Duodenal mucosa (tissue), 2 donors: ENCODE measurements at regions not wholly inside any gene's neighbourhood (a gene's known extent, or its start where the extent isn't known, plus 50 kb on each side); places are given as distances from the start of the nearest gene placed in this dataset.

Source experiments
- H3K27ac ChIP-seq: one replicate; pipeline ENCODE4 v1.7.0; 2013; ENCODE audit warnings: low read depth, low read length
- H3K27me3 ChIP-seq, 2 donors: one replicate each; pipeline ENCODE4 v1.7.0; 2013; ENCODE audit warnings: low read length in 2 of 2, control low read depth in 1 of 2; ENCODE audit not compliant: insufficient read depth in 2 of 2, control insufficient read depth in 1 of 2
- H3K36me3 ChIP-seq, 2 donors: one replicate each; pipeline ENCODE4 v1.7.0; 2013; ENCODE audit warnings: low read length in 2 of 2, control low read depth in 1 of 2; ENCODE audit not compliant: insufficient read depth in 2 of 2, control insufficient read depth in 1 of 2
- H3K4me1 ChIP-seq, 2 donors: one replicate each; pipeline ENCODE4 v1.7.0; 2013; ENCODE audit warnings: low read length in 2 of 2, control low read depth in 1 of 2; ENCODE audit not compliant: insufficient read depth in 2 of 2, control insufficient read depth in 1 of 2
- H3K4me3 ChIP-seq, 2 donors: one replicate each; pipeline ENCODE4 v1.7.0; 2013; ENCODE audit warnings: low read length in 2 of 2, low read depth in 1 of 2
- H3K9ac ChIP-seq, 2 donors: one replicate each; pipeline ENCODE4 v1.7.0; 2013; ENCODE audit warnings: low read length in 2 of 2, low read depth in 1 of 2
- H3K9me3 ChIP-seq, 2 donors: one replicate each; pipeline ENCODE4 v1.7.0; 2013; ENCODE audit warnings: low read length in 2 of 2, control low read depth in 1 of 2; ENCODE audit not compliant: control insufficient read depth in 1 of 2

DNA sequence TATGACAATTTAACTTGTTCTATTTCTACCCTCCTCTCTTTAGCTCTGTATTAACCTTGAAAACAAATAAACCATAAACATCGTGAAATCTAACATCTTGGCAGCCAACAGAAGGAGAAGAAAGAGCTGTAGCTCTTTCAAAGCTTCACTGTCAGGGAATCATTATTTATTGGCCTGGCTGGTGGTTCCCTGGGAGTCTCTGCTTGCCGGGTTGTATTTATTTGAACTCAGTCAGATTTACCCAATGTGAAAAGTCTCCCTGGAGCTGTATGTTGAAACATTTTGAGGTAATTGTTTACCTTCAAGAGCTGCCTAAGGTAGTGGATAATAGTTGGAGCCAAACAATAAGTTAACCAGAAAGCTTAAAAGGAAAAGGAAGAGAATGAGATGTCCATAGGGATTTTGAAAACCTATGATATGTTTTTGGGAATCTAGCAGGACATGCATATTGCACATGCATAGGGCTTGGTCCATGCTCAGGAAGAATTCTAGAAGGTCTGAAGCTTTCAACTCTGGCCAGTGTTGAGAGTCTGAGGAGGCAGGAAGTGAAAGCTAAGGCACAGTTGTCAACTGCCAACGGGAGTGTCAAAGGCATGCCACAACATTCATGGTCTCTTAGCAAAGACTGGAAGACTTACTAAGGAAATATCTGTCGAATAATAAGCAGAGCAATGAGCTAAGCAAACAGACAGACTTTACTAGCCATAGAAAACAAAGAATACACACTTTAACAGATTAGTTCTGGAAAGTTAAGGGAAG, 621.6 kb downstream of the PCDH7 start:
- peaks cover 2 to 6% of the 10 kb centered on the region in 2 donors for H3K9me3 ChIP-seq
- no peak overlapping the region for H3K4me3 ChIP-seq
- H3K27me3 ChIP-seq: no peaks in the 10 kb centered on the region
- no peak overlapping the region for H3K27ac ChIP-seq
- no peaks in the 10 kb centered on the region for H3K36me3 ChIP-seq
- H3K9ac ChIP-seq: no peak overlapping the region
- no peaks in the 10 kb centered on the region for H3K4me1 ChIP-seq

DNA sequence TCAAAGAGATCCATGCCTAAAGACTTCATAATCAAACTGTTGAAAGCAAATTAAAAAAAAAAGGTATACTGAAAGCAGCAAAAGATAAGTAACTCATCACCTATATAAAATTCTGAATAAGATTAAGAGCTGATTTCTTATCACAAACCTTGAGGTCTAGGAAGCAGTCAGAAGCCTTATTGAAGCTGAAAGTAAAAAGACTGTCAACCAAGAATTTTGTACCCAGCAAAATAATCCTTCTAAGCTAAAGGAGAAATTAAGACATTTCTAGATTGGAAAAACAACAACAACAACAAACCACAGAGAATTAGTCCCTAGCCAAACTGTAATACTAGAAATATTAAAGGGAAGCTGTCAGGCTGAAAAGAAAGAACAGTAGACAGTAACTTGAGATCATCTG, 622.9 kb downstream of the PCDH7 start:
- Histone ChIP-seq H3K9me3 (peaks cover 2 to 6% of the 10 kb centered on the region in 2 donors), H3K4me3 (no peak overlapping the region), H3K4me1 (no peaks in the 10 kb centered on the region), H3K27ac (no peak overlapping the region), H3K36me3 (no peaks in the 10 kb centered on the region), H3K27me3 (no peaks in the 10 kb centered on the region), H3K9ac (no peak overlapping the region)

DNA sequence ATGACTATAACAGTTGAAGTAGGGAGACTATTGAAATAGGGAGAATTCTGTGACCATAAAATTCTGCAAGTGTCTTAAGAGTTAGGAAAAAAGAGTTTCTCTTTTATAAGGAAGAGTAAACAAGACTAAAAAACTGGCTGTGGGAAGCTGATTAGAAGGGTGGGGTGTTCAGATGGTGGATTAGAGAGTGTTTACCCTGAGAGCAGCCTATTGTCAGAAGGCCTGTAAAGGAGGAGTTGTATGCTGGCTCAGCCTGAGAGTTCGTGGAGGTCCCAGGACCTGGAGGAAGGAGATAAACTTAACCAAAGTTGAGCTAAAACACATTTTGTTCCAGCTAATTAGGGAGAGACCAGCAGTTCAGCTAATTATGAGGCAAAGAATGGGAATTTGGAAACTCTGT, 629.7 kb downstream of the PCDH7 start:
- H3K4me1 ChIP-seq: peaks cover 0 to 6% of the 10 kb centered on the region in 2 donors
- H3K27me3 ChIP-seq: no peaks in the 10 kb centered on the region
- H3K9ac ChIP-seq: no peak overlapping the region
- no peaks in the 10 kb centered on the region for H3K36me3 ChIP-seq
- no peak overlapping the region for H3K27ac ChIP-seq
- H3K9me3 ChIP-seq: no peaks in the 10 kb centered on the region
- H3K4me3 ChIP-seq: no peak overlapping the region

DNA sequence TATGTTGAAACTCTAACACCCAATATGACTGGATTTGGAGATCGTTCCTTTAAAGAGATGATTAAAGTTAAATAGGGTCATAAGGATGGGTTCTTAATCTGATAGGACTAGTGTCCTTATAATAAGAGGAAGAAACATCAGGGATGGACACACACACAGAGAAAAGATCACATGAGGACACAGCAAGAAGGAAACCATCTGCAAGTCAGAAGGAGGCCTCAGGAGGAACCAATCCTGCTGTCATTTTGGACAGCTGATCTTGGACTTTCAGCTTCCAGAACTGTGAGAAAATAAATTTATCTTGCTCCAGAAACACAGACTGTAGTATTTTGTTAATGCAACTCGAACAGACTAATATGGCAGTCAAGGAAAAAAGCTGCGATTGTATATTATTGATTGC, 631.5 kb downstream of the PCDH7 start:
- no peak overlapping the region for H3K4me3 ChIP-seq
- no peak overlapping the region for H3K27ac ChIP-seq
- no peaks in the 10 kb centered on the region for H3K27me3 ChIP-seq
- H3K4me1 ChIP-seq: peaks cover 0 to 6% of the 10 kb centered on the region in 2 donors
- H3K9me3 ChIP-seq: no peaks in the 10 kb centered on the region
- H3K36me3 ChIP-seq: no peaks in the 10 kb centered on the region
- no peak overlapping the region for H3K9ac ChIP-seq

DNA sequence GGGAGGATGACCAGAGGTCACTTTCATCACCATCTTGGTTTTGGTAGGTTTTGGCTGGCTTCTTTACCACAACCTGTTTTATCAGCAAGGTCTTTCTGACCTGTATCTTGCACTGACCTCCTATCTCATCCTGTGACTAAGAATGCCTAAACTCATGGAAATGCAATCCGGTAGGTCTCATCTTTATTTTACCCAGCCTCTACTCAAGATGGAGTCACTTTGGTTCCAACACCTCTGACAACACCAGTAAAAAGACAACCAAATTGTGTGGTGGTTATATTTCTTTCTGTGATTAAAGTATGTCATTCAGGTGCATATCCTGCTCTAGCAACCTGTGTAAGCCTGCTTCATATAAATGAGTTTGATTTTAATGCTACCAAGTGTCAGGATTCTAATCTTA, 636.7 kb downstream of the PCDH7 start:
- Histone ChIP-seq H3K9me3 (no peaks in the 10 kb centered on the region), H3K4me1 (no peaks in the 10 kb centered on the region), H3K27me3 (no peaks in the 10 kb centered on the region), H3K36me3 (no peaks in the 10 kb centered on the region), H3K27ac (no peak overlapping the region), H3K9ac (no peak overlapping the region), H3K4me3 (no peak overlapping the region)

DNA sequence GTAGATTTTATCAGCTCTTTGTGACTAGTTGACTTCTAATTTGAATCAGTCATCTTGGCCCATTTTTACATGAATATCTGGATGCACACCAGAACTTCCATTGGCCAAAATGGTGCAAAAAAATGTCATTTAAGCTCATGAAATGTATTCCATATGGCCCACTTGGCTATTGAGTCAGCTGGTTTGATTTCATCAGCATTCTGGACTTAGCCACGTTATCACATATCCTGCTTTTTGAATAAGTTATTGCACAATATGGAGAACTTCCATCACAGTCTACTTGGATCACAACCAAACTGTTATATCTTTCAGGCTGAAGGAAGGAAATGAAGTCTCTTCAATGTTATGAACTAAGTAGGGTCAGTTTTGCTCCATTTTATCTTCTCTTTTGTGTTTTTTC, 640.6 kb downstream of the PCDH7 start:
- Histone ChIP-seq H3K4me1 (no peaks in the 10 kb centered on the region), H3K27ac (no peak overlapping the region), H3K4me3 (no peak overlapping the region), H3K27me3 (no peaks in the 10 kb centered on the region), H3K9ac (no peak overlapping the region), H3K9me3 (no peaks in the 10 kb centered on the region), H3K36me3 (no peaks in the 10 kb centered on the region)

DNA sequence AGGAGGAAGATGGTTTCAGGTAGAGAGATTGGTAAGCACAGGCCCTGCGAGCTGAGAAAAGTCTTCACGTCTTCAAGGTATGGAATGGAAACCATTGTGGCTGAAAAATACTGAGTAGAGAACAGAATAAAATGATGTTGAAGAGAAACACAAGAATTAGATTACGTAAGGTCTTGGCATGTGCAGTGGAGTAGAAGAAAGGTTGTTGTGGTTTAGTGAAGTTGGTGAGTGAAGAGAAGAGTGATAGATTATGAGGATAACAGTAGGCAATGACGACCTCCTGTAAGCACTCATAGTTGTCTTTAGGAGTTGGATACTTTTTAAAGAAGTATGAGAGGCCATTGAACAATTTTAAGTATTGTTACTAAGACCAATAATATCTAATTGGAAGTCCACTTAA, 642.6 kb downstream of the PCDH7 start:
- Histone ChIP-seq H3K9ac (no peak overlapping the region), H3K4me1 (no peaks in the 10 kb centered on the region), H3K27ac (no peak overlapping the region), H3K27me3 (no peaks in the 10 kb centered on the region), H3K36me3 (no peaks in the 10 kb centered on the region), H3K9me3 (no peaks in the 10 kb centered on the region), H3K4me3 (no peak overlapping the region)

DNA sequence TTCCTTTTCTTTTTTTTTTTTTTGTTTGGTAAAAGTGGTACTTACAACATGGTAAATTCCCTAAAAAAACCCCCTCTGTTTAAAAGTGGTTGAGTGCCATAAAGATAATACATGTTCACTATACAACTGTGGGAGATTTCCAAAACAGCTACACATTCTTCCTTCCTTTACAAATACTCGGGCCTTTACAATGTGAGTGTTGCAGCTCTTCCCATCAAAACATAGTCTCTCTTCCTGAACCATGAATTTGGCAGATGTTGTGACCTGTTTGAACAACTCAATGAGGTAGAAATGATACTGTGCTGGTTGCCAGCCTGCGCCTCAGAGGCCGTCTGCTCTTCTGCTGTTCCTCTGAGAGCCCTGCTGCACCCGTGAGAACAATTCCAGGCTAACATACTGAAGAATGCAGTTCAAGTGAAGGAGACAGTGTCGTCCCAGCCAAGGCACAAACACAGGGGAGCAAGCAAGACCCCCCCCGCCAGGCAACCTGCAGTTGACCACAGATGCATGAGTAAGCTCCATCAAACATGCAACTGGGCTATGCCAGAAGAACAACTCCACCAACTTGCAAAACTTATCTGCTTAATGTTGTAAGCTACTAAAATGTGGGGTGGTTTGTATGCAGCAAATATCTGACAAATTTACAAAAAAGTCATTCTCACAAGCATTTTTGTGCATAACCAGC, 645.0 kb downstream of the PCDH7 start:
- H3K4me1 ChIP-seq: no peaks in the 10 kb centered on the region
- no peak overlapping the region for H3K9ac ChIP-seq
- H3K4me3 ChIP-seq: no peak overlapping the region
- H3K36me3 ChIP-seq: no peaks in the 10 kb centered on the region
- H3K27ac ChIP-seq: no peak overlapping the region
- H3K27me3 ChIP-seq: no peaks in the 10 kb centered on the region
- no peaks in the 10 kb centered on the region for H3K9me3 ChIP-seq

DNA sequence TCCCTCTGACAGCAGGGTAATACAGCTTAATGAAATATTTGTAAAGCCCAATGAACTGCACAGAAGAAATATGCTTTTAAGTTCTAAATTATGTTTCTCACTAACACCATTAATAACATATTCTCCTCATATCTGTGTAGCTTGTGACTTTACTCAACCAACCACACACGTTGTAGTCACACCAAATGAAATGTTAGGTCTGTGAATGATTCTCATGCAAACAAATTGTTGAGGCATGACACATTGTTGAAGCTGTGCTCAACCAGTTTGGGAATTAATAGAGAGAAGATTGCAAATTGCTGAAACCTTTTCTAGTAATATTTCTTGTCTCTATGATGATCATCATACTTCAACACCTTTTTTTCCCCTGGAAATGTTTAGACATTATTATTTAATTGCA, 645.9 kb downstream of the PCDH7 start:
- Histone ChIP-seq H3K27ac (no peak overlapping the region), H3K36me3 (no peaks in the 10 kb centered on the region), H3K9me3 (no peaks in the 10 kb centered on the region), H3K27me3 (no peaks in the 10 kb centered on the region), H3K4me3 (no peak overlapping the region), H3K9ac (no peak overlapping the region), H3K4me1 (no peaks in the 10 kb centered on the region)

DNA sequence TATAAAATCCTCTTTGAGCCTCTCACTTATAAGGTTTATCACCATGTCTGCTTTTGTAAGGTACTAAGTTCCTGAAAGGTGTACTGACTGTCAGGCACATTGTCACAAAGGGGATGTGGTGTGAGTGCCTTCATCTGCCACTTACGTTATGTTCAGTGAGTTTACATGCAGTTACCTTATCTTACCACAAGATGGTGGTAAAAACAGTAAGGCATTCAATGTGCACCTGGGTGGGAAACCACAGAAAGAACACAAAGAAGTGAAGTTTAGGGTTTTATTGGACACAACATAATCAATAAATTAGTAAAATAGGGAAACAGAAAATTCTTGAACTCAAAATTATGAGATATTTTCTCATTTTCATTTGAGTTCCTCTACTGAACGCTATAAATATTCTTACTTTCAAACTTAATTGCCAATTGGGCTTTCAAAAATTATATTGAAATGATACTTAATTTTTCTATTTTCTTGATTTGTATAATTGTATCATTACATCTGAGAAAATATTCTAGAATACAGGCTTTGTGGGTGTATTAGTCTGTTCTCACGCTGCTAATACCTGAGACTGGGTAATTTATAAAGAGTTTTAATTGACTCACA, 650.8 kb downstream of the PCDH7 start:
- Histone ChIP-seq H3K27ac (no peak overlapping the region), H3K9ac (no peak overlapping the region), H3K36me3 (no peaks in the 10 kb centered on the region), H3K4me1 (no peaks in the 10 kb centered on the region), H3K4me3 (no peak overlapping the region), H3K27me3 (no peaks in the 10 kb centered on the region), H3K9me3 (no peaks in the 10 kb centered on the region)
